NCI-H226 (cell line): ENCODE measurements at regions not wholly inside any gene's neighbourhood (a gene's known extent, or its start where the extent isn't known, plus 50 kb on each side); places are given as distances from the start of the nearest gene placed in this dataset.
"Not testable (repeated sequence)": the region's sequence is repeated elsewhere in the genome, so short reads cannot be mapped to it uniquely, and the experiment has no call there.

ENCODE experiments used
- DNase-seq: peaks from one replicate; pipeline ENCODE4 v3.0.0-alpha.2; 2015

DNA sequence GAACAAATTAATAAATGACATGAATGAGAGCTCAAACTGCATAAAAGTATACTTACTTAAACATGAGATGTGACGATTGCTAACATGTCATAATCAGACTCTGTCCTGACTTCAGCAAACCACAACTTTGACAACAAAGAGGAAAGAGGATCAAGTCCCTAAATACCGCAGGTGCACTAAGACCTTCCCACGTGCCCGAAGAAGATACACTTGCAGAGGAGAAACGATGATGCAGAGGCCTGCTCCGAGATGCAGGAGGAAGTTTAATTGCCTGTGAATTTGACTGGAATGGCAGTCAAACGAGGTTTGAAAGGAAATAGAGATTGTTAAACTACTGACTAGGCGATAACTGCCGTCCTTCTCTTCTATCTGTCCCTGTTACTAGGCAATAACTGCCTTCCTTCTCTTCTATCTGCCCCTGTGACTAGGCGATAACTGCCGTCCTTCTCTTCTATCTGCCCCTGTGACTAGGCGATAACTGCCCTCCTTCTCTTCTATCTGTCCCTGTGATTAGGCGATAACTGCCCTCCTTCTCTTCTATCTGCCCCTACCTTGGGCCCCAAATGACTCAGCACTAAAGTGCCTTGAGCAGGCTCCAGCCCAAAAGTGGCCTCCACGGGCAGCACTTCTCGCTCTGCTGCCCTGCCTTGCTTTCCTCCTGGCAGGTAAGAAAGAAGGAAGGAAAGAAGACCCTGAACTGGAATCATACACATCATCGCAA is 2226.0 kb upstream of the DEFB115 start:
- DNase-seq: not testable (repeated sequence)

DNA sequence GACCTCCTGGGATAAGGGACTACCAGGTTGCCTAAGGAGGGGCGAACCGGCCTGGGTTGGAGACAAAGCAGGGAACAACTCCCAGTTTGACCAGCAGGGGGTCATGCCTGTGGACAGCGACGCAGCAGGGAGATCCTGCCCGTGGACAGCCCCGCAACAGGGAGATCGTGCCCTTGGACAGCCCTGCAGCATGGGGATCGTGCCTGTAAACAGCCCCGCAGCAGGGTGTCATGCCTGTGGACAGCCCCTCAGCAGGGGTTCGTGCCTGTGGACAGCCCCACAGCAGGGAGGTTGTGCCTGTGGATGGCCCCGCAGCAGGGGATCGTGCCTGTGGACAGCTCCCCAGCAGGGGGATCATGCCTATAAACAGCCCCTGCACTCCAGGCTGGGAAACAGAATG is 2213.2 kb upstream of the DEFB115 start:
- not testable (repeated sequence) for DNase-seq

DNA sequence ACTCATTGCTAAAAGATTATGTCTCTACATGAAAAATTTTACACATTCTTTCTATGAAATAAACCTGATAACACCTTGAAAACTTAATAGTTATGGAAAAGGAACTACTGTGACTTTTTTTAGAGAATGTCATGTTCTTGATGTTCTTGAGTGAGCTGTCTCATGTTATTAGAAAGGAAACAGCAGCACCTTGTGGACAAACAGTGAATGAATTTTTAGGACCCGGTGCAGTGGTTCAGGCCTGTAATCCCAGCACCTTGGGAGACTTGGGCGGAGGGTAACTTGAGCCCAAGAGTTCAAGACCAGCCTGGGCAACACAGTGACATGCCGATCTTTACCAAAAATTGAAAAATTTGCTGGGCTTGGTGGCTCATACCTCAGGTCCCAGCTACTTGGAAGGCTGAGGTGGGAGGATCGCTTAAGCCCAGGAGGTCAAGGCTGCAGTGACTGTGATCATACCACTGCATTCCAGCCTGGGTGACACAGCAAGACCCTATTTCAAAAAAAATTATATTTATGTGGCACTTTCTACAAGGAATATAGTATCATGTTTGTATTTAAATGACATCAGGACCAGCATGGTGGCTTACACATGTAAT is 2207.4 kb upstream of the DEFB115 start:
- DNase-seq: not testable (repeated sequence)

DNA sequence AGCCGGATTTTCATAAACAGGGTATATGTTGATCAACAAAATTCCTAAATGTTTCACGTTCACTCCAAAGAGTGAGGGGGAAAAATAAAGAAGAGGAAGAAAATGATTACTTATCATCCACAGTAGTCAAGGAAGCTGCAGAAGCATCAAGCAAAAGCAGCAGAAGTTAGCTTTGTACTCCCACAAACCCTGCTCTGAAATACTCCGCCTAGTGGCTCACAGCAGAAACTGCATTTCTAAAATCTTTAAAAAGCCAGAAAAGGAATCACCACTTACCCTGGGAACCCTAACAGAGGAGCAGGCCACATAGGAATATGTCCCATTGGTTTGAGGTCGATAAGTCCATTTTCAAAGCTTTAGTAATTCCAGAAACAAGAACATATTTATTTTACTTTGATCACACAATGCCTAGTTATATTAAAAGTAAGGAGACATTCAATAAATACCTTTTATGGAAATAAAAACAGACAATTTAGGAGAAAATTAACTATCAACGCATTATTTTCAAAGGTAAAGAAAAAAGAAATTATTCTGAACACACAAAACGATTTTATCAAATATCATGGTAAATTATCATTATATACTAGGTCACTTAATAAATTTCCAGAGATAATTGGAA is 2199.5 kb upstream of the DEFB115 start:
- DNase-seq: not testable (repeated sequence)

DNA sequence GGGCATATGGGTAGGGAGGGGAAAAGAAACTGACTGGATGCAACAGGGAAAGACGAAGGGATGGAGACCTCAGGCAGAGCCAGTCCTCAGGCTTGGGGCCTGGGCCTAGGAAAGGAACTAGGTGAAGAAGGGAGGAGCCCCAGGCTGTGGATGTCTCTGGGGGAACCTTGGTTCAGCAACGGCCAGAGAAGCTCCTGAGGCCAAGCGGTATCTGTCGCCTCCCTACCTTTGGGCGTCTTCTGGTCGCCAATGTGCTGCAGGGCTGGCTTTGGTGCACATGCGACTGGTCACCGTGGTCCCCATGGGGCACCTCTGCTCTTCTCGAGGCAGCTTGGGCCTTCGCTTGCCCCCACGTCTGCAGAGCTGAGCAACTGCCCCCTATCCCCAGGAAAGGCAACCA is 2195.0 kb upstream of the DEFB115 start:
- DNase-seq: not testable (repeated sequence)

DNA sequence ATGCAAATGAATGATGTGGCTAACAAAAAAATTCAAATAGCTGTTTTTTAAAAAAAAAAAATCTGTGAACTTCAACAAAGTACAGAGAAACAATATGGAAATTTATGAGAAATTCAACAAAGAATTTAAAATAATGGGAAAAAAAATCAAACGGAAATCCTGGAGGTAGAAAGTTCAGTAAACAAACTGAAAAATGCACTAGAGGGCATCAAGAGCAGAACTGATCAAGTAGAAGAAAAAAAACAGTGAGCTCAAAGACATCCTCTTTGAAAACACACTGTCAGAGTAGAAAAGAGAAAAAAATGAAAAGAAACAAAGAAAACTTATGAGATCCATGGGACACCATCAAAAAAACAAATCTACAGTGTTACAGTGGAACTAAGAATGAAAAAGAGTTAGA is 2191.1 kb upstream of the DEFB115 start:
- not testable (repeated sequence) for DNase-seq

DNA sequence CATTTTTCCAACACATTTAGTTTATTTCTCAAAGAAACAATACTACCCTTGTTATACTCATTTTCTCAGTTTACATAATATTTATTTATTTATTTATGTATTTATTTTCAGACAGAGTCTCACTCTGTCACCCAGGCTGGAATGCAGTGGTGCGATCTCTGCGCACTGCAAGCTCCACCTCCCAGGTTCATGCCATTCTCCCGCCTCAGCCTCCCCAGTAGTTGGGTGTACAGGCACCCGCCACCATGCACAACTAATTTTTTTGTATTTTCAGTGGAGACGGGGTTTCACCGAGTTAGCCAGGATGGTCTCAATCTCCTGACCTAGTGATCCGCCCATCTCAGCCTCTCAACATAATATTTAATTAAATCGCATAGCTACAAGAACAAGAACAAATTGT is 2183.8 kb upstream of the DEFB115 start:
- not testable (repeated sequence) for DNase-seq

DNA sequence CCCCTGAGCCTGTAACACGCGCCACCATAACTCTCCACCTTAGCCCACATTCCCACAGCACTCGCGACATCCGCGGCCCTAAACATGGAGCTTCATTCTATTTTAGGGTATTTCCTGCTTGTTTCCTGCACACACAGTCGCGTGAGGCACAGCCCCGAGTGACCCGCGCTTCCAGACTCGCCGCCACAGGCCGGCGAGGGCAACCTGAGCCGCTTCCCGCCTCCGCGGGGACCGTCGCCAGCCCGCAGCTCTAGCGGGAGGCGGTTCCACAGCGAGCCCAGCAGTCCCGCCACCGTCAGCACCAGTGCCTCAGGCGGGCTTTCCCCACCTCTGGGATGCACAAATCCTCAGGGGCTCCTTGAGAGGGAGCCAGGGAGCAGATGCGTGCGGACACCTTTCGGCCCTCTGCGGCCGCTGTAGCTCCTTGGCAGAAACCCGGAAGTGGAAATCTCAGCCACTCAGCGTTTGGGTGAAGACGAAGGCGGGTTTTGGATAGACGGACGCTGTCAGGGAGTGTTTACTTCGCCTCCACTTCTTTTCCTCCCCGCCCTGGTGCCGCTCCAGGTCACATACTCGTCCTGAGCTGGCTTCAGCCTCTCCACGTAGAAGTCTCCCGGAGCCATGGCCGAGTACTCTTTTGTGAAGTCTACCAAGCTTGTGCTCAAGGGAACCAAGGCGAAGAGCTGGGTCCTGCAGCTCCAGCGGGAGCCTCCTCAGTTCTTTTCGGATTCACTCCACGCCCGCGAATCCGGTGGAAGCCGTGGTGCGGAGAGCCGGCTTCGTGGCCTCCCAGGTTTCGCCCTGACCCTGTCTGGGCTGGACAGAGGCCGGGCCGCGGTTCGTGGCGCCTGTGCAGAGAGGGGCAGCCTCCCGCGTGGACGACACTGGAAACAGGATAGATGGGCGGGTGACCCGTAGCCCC is 2177.4 kb upstream of the DEFB115 start:
- peak; percentile 77 for DNase-seq

DNA sequence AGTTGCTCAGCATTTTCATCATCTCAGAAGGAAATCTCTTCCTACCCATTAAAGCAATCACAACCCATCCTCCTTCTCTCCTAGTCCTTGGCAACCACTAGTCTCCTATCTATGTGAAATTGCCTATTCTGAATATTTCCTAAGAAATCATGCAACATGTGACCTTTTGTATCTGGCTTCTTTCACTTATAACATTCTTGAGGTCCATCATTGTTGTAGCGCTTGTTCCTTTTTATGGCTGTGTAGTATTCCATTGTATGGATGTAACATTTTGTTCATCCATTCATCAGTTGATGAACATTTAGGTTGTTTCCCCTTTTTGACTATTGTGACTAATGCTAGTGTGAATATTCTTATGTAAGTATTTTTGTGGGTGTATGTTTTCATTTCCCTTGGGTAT is 2175.8 kb upstream of the DEFB115 start:
- DNase-seq: not testable (repeated sequence)

DNA sequence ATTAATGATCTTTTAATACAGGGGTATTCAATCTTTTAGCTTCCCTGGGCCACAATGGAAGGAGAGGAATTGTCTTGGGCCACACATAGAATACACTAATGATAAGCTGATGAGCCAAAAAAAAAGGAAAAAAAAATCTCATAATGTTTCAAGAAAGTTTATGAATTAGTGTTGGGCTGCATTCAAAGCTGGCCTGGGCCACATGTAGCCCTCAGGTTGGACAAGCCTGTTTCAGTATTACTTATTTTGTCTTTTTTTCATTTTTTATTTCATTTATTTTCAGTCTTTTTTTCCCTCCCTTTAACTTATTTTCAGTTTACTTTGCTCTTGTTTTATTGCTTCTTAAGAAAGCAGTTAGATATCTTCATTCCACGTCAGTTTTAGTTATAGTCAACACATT is 2171.8 kb upstream of the DEFB115 start:
- DNase-seq: no peak

DNA sequence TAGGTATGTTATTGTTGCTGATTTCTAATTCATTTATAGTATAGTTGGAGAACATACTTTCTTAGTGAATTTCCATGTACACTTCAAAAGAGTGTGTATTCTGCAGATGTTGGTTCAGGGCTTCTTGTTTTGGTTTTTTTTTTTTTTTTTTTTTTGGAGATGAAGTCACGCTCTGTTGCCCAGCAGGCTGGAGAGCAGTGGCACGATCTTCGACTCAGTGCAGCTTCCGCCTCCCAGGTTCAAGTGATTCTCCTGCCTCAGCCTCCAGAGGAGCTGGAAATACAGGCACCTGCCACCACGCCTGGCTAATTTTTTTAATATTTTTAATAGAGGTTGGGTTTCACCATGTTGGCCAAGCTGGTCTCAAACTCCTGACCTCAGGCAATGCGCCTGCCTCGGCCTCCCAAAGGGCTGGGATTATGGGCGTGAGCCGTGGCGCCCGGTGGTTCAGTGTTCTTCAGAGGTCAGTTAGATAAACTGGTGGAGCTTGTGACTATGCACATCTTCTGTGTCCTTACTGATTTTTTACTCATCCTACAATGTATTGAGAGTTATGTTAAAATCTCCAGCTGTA is 2171.2 kb upstream of the DEFB115 start:
- not testable (repeated sequence) for DNase-seq

DNA sequence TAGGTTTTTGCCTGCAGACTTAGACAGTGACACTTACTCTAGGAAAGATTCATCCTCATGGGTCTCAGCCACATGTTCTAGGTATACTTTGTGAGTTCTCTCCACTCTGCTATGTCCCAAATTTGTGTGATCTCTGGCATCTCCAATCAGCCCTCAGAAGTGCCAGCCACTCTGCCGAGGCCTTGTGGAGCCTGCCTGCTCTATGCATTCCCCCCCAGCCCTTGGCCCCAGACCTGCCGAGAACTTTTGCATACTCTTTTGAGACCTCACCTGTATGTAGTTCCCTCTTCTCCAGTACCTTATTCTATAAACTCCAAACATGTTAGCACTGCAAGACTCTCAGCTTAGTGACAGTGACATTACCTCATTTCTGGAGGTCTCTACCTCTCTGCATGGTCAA is 2170.5 kb upstream of the DEFB115 start:
- DNase-seq: no peak

DNA sequence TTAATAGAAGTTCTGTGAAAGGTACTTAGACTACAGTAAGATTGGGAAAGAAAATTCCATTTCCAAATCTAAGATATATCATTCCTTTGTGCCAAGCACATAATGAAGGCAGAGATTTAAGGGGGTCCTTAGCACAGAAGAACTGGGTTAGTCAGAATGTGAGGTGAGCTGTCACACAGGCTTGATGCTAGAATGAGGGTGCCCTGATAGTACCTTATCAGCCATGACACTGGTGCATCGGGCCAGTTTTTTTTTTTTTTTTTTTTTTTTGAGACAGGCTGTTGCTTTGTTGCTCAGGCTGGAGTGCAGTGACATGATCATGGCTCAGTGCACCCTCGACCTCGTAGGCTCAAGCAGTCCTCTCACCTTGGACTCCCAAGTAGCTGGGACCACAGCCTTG is 2169.6 kb upstream of the DEFB115 start:
- DNase-seq: not testable (repeated sequence)

DNA sequence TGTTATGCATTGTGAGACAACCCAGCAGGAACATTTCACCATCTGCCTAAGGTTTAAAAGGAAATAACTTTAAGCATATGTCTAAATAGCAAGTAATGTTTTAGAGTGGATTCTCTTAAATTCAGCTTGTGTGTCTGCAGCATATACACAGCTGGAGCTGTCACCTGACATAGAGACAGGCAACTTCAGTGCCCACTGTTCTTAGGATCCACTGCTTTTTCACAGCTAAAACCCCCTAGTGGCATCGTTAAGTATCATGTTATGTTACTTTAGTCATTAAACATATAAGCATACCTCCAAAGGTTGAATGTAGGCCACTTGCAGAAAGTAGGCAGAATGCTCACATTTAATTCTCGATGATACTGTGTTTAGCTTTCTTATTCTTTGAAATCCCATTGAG is 2169.0 kb upstream of the DEFB115 start:
- DNase-seq: not testable (repeated sequence)

DNA sequence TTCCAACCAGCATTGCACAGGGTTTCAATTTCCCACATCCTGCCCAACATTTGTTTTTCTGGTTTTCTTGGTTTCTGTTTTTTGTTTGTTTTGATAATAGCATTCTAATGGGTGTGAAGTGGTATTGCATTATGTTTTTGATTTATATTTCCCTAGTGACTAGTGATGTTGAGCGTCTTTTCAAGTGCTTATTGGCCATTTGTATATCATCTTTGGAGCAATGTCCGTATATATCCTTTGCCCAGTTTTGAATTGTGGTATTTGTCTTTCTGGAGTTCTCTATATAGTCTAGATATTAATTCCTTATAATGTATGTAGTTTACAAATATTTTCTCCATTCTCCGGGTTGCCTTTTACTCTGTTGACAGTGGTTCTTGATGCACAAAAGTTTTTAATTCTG is 2168.1 kb upstream of the DEFB115 start:
- not testable (repeated sequence) for DNase-seq

DNA sequence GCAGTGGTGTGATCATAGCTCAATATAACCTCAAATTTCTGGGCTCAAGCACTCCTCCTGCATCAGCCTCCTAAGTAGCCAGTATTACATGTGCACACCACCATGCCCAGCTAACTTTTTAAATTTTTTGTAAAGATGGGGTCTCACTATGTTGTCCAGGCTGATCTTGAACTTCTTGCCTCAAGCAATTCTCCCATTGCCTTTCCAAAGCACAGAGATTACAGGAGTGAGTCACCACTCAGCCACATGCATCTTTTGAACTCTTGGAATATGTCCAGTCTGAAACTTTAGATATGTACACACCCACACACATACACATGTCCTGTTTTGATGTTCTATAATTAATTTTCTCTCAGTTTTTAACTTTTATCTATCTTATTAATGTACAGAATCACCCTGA is 2163.5 kb upstream of the DEFB115 start:
- DNase-seq: peak; percentile 17

DNA sequence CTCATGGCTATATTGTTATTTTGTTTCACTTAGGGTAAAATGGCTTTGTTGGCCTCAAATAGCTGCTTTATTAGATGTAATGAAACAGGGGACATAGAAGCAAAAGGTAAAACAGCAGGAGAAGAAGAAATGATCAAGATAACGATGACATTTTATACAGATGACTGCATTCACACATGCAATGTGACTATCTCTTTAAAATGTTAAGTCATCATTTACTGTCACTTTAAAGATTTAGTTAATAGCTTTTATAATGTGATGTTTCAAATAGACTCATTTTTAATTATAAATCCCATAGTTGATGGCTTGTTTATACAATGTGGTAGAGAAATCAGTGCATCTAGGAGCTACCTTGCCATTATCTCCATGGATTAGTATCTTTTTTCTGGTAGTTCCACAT is 2160.8 kb upstream of the DEFB115 start:
- not testable (repeated sequence) for DNase-seq

DNA sequence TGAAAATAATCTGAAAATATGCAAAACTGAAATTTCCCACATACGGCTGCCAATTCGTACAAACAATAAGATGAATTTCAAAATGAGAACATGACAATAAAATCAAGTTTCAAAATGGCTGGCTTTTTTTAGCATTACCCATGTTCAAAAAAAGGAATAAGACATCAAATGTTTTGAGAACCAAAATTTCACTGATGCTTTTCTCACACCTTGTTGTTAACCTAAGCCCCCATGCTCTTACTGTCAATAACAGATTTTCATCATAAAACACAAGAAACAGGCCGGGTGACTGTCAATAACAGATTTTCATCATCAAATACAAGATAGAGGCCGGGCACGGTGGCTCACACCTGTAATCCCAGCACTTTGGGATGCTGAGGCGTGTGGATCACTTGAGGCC is 2149.6 kb upstream of the DEFB115 start:
- DNase-seq: not testable (repeated sequence)

DNA sequence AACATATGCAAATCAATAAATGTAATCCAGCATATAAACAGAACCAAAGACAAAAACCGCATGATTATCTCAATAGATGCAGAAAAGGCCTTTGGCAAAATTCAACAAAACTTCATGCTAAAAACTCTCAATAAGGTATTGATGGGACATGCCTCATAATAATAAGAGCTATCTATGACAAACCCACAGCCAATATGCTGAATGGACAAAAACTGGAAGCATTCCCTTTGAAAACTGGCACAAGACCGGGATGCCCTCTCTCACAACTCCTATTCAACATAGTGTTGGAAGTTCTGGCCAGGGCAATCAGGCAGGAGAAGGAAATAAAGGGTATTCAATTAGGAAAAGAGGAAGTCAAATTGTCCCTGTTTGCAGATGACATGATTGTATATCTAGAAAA is 2148.1 kb upstream of the DEFB115 start:
- not testable (repeated sequence) for DNase-seq

DNA sequence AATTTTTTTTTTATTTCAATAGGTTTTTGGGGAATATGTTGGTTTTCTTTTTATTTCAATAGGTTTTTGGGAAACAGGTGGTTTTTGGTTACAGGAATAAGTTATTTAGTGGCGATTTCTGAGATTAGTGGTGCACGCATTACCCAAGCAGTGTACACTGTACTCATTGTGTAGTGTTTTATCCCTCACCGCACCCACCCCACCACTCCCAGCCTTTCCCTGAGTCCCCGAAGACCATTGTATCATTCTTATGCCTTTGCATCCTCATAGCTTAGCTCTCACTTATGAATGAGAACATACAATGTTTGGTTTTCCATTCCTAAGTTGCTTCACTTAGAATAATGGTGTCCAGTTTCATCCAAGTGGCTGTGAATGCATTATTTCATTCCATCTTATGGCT is 2142.4 kb upstream of the DEFB115 start:
- DNase-seq: not testable (repeated sequence)

DNA sequence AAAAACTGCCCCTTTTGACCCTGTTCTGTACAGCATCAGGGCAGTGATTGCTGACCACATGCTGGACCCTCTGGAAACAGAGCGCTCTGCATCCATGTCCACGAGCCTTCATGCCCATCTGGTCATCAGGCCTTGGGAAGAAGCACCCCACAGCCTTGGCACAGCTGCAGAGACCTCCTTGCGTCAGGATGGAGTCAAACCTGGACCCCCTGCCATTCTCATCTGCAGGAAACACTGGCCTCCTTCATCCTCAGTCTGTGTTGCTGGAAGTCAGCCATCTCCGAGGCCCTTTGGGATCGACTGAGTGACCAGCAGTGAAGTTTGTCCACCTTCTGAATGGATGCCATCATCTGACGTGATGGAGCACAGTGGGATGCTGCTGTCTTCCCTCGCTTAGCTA is 2138.3 kb upstream of the DEFB115 start:
- DNase-seq: no peak

DNA sequence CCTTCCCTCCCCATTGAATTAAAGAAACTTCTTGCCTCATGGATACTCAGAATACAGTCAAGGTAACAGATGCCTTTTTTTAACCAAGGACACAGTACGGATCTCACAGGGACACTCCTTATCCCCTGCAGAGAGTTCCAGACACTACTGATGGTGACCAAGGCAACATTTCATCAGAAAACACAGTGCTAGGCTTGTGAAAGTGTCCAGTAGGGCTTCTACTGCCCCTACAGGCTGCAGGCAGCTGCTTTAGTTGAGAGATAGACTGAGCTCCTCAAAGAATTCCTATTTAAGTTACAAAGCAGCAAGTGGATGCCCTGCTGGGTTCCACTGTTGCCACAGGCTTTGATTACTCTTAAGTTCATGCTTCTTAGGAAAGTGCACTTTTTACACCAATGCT is 2137.8 kb upstream of the DEFB115 start:
- DNase-seq: not testable (repeated sequence)

DNA sequence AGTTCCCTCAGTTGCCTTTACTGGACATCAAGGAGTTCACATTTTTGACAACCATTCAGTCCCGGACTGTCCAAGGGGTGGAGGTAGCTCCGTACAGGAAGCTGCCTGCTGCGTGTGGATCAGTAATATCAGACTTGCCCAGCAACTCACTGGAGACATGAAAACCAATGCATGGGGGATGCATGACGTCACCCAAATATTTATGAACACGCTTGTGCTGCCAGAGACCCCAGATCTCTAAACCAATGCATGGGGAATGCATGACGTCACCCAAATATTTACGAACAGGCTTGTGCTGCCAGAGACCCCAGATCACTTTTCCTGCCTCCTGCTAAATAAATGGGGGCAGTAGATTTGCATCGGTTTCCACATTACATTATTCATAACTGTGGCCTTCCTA is 2137.4 kb upstream of the DEFB115 start:
- not testable (repeated sequence) for DNase-seq
